ENCODE measurements at regions not wholly inside any gene's neighbourhood (a gene's known extent, or its start where the extent isn't known, plus 50 kb on each side); places are given as distances from the start of the nearest gene placed in this dataset.
"Not testable (repeated sequence)": the region's sequence is repeated elsewhere in the genome, so short reads cannot be mapped to it uniquely, and the experiment has no call there.

DNA sequence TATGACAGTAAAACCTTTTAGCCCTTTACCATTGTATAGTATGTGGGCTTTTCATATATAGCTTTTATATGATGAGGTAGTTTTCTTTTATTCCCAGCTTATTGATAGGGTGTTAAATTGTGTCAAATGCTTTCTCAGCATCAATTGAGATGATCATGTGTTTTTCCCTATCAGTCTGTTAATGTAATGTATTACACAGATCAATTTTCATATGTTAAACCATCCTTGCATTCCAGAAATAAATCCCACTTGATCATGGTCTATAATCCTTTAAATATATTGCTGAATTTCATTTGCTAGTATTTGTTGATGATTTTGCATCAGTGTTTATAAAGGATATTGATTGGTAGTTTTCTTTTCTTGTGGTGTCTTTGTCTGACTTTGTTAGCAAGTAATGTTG is 603.9 kb downstream of the TRHDE start:
- no peak for DNase-seq (ENCODE audit: low read depth)
- TF ChIP-seq, protein P1, sequence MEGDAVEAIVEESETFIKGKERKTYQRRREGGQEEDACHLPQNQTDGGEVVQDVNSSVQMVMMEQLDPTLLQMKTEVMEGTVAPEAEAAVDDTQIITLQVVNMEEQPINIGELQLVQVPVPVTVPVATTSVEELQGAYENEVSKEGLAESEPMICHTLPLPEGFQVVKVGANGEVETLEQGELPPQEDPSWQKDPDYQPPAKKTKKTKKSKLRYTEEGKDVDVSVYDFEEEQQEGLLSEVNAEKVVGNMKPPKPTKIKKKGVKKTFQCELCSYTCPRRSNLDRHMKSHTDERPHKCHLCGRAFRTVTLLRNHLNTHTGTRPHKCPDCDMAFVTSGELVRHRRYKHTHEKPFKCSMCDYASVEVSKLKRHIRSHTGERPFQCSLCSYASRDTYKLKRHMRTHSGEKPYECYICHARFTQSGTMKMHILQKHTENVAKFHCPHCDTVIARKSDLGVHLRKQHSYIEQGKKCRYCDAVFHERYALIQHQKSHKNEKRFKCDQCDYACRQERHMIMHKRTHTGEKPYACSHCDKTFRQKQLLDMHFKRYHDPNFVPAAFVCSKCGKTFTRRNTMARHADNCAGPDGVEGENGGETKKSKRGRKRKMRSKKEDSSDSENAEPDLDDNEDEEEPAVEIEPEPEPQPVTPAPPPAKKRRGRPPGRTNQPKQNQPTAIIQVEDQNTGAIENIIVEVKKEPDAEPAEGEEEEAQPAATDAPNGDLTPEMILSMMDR (IDR thresholded peaks at IDR 0.05; ENCODE audit: control insufficient read depth, extremely low read depth, insufficient read depth) = no peak
- H3K4me3 ChIP-seq (ENCODE audit: low read depth, low read length) = no peak overlapping the region

DNA sequence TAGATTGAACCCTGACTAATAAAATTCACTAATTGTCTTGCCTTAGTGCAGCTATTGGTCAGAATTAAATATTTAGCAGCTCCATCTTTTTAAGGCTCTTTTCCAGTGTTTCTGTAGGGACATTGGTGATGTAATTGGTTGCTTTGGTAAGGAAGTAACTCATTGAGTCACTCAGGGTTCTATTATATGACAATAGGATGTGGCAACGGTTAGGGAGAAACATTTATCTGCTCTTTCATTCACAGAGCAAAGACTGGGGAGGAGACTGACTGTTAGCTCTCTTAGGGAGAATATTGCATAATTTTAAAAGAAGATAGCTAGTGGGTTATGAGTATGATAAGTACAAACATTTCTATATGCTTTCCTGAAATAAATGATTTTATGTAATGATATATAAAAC is 616.5 kb downstream of the TRHDE start:
- H3K4me3 ChIP-seq (ENCODE audit: low read depth, low read length) = no peak overlapping the region
- TF ChIP-seq, protein P1 (IDR thresholded peaks at IDR 0.05; ENCODE audit: control insufficient read depth, extremely low read depth, insufficient read depth) = no peak
- DNase-seq (ENCODE audit: low read depth) = no peak

DNA sequence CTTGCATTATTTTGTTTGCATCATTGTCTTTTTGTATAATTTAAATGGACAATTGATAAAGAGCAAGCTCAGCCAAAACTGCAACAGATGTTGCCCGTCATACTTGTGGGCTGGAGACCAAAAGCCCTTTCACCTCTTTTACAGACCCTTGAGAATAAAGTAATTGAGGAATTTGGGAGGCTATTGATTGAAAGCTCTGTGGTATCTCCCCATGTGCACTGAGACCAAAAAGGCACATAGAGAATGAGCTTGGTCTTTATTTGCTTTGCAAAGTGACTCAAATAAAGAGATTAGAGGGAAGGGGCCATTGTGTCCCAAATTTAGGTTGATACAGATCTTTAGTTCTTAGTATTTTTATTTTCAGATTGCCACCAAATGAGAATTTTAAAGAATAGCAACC is 617.6 kb downstream of the TRHDE start:
- H3K4me3 ChIP-seq (ENCODE audit: low read depth, low read length) = no peak overlapping the region
- TF ChIP-seq, protein P1 (IDR thresholded peaks at IDR 0.05; ENCODE audit: control insufficient read depth, extremely low read depth, insufficient read depth) = no peak
- DNase-seq (ENCODE audit: low read depth) = no peak

DNA sequence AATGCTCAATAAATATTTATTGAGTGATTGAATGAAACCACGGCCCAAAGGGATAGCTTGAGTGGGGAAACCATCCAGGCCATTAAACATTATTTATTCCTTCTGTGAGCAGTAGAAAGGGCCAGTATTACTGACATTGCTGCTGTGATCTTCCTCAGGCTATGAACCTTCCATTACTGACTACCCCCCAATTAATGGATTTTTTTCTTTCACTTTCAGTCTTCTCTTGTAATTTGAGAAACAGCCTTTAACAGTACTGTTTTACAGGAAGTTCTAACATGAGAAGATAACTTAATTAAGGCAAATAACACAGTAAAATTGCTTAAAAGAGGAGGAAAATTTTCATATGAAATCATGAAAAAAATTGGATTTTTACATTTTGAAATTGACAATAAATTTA is 629.5 kb downstream of the TRHDE start:
- no peak overlapping the region for H3K4me3 ChIP-seq (ENCODE audit: low read depth, low read length)
- TF ChIP-seq, protein P1 (IDR thresholded peaks at IDR 0.05; ENCODE audit: control insufficient read depth, extremely low read depth, insufficient read depth) = no peak
- no peak for DNase-seq (ENCODE audit: low read depth)

DNA sequence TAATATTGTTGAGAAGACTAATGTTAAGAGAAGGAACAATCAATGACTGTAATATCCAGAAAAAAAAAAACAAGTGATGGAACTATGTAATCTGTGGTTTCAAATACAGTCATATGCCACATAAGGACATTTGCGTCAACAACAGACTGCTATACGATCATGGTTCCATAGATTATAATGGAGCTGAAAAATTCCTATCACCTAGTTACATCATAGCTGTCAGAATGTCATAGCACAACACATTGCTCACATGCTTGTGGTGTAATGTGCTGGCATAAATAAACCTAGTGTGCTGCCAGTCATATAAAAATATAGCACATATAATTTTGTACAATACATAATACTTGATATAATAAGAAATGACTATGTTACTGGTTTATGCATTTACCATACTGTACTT is 653.5 kb downstream of the TRHDE start:
- DNase-seq (ENCODE audit: low read depth) = no peak
- TF ChIP-seq, protein P1 (IDR thresholded peaks at IDR 0.05; ENCODE audit: control insufficient read depth, extremely low read depth, insufficient read depth) = no peak
- no peak overlapping the region for H3K4me3 ChIP-seq (ENCODE audit: low read depth, low read length)

DNA sequence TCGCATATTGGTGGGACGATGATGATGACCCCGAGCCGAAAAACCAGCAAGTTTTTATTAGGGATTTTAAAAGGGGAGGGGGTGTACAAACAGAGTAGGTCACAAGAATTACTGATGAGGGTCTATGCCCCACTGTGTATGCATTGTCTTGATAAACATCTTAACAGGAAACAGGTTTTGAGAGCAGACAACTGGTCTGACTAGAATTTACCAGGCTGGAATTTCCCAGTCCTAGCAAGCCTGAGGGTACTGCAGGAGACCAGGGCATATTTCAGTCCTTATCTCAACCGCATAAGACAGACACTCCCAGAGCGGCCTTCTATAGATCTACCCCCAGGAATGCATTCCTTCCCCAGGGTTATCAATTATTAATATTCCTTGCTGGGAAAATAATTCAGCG is 659.7 kb downstream of the TRHDE start:
- not testable (repeated sequence) for H3K4me3 ChIP-seq (ENCODE audit: low read depth, low read length); DNase-seq (ENCODE audit: low read depth)

DNA sequence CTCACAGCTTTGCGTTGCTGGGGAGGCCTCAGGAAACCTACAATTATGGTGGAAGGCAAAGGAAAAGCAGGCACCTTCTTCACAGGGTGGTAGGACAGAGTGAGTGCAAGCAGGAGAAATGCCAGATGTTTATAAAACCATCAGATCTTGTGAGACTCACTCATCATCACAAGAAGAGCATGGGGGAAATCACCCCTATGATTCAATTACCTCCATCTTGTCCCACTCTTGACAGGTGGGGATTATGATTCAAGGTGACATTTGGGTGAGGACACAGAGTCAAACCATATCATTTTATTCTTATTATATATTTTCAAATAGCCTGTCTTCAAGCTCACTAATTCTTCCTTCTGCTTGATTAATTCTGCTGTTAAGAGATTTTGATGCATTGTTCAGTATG is 665.3 kb downstream of the TRHDE start:
- DNase-seq (ENCODE audit: low read depth) = no peak
- no peak overlapping the region for H3K4me3 ChIP-seq (ENCODE audit: low read depth, low read length)
- TF ChIP-seq, protein P1 (IDR thresholded peaks at IDR 0.05; ENCODE audit: control insufficient read depth, extremely low read depth, insufficient read depth) = no peak

DNA sequence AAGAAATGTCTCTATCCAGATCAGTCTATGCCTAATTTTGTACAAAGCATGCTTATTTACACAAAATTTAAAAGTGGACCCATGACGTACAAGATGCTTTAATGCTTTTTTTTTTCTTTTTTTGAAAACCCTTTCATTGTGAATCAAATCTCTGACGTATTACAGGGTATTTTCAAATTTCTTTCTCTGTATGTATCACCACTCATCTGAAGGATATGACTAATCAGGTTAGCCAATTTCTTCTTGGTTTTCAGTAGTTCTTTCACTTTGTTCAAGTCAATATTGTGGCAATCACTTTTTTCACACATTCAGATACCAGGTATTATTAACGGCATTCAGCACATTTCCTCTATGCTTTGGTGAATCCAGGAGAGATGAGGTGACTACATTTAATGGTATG is 685.3 kb downstream of the TRHDE start:
- H3K4me3 ChIP-seq (ENCODE audit: low read depth, low read length) = no peak overlapping the region
- TF ChIP-seq, protein P1 (IDR thresholded peaks at IDR 0.05; ENCODE audit: control insufficient read depth, extremely low read depth, insufficient read depth) = no peak
- DNase-seq (ENCODE audit: low read depth) = no peak

Measured in LNCaP clone FGC (cell line).